A673 (cell line): ENCODE measurements at regions not wholly inside any gene's neighbourhood (a gene's known extent, or its start where the extent isn't known, plus 50 kb on each side); places are given as distances from the start of the nearest gene placed in this dataset.

ENCODE experiments used
- EZH2 ChIP-seq: fragments of 200-600 bp; sonication (generic); IDR thresholded peaks from 2 replicates; pipeline ENCODE4 v1.6.1; 2017; ENCODE audit warnings: borderline replicate concordance, low read depth, mild to moderate bottlenecking, mixed read lengths, antibody characterized with exemption, low read length; ENCODE audit not compliant: poor library complexity, severe bottlenecking
- TF ChIP-seq, protein P1 (sequence below): fragments of 300-800, 200-600 bp; sonication (generic); conservative IDR thresholded peaks from 2 replicates; pipeline ENCODE4 v1.5.1; 2017; ENCODE audit warnings: low read depth, mild to moderate bottlenecking, antibody characterized with exemption, low read length, moderate library complexity, mixed read lengths

DNA sequence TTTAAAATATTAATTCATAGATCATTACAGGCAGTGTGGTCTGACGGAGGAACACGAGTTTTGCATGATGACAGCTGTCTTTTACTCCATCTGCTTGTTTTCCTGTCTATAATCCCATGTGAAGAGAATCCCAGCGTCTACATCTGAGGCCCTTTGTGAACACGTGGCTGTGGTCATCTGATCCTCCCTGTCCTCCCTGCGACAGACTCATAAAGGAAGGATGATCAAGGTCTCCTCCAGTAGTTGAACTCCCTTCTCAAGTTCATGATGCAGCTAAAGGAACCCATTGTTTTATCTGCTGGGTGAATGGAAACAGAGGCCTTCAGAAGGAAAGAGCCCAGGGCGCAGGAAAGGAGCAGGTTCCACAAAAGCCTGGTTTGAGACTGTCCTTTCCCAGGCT, 435.8 kb upstream of the JARID2 start:
- TF ChIP-seq, protein P1, sequence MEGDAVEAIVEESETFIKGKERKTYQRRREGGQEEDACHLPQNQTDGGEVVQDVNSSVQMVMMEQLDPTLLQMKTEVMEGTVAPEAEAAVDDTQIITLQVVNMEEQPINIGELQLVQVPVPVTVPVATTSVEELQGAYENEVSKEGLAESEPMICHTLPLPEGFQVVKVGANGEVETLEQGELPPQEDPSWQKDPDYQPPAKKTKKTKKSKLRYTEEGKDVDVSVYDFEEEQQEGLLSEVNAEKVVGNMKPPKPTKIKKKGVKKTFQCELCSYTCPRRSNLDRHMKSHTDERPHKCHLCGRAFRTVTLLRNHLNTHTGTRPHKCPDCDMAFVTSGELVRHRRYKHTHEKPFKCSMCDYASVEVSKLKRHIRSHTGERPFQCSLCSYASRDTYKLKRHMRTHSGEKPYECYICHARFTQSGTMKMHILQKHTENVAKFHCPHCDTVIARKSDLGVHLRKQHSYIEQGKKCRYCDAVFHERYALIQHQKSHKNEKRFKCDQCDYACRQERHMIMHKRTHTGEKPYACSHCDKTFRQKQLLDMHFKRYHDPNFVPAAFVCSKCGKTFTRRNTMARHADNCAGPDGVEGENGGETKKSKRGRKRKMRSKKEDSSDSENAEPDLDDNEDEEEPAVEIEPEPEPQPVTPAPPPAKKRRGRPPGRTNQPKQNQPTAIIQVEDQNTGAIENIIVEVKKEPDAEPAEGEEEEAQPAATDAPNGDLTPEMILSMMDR = no peak
- no peak for TF ChIP-seq EZH2
